H9 (cell line): ENCODE measurements at regions not wholly inside any gene's neighbourhood (a gene's known extent, or its start where the extent isn't known, plus 50 kb on each side); places are given as distances from the start of the nearest gene placed in this dataset.

Experiments
- DNase-seq: peaks from one replicate; pipeline ENCODE4 v3.0.0-alpha.2; 2017
- H2AFZ ChIP-seq: one replicate; pipeline ENCODE4 v1.6.1; 2013; ENCODE audit warnings: mild to moderate bottlenecking, low read length, control low read depth, moderate library complexity
- H2AK5ac ChIP-seq: 2 replicates; pipeline ENCODE4 v1.6.1; 2013; ENCODE audit warnings: low read length, control low read depth, mixed read lengths; ENCODE audit not compliant: insufficient read length
- H2BK120ac ChIP-seq: one replicate; pipeline ENCODE4 v1.6.1; 2013; ENCODE audit warnings: low read depth, mild to moderate bottlenecking, low read length, control low read depth, inconsistent platforms; ENCODE audit not compliant: poor library complexity, severe bottlenecking
- H2BK12ac ChIP-seq: 2 replicates; pipeline ENCODE4 v1.6.1; 2013; ENCODE audit warnings: low read length, control low read depth, mixed read lengths, low read depth; ENCODE audit not compliant: insufficient read length
- H2BK15ac ChIP-seq: 2 replicates; pipeline ENCODE4 v1.6.1; 2013; ENCODE audit warnings: low read depth, low read length, control low read depth
- H2BK20ac ChIP-seq: one replicate; pipeline ENCODE4 v1.6.1; 2013; ENCODE audit warnings: low read depth, mild to moderate bottlenecking, low read length, control low read depth, inconsistent platforms; ENCODE audit not compliant: poor library complexity, severe bottlenecking
- H2BK5ac ChIP-seq: 2 replicates; pipeline ENCODE4 v1.6.1; 2013; ENCODE audit warnings: low read length, control low read depth, mixed read lengths; ENCODE audit not compliant: insufficient read length
- H3K14ac ChIP-seq: 2 replicates; pipeline ENCODE4 v1.6.1; 2013; ENCODE audit warnings: low read length, control low read depth; ENCODE audit not compliant: insufficient read depth
- H3K18ac ChIP-seq: 2 replicates; pipeline ENCODE4 v1.6.1; 2013; ENCODE audit warnings: low read depth, mild to moderate bottlenecking, mixed read lengths, low read length, control low read depth; ENCODE audit not compliant: insufficient read length
- H3K23ac ChIP-seq: 2 replicates; pipeline ENCODE4 v1.6.1; 2013; ENCODE audit warnings: low read length, control low read depth, mixed read lengths, low read depth; ENCODE audit not compliant: insufficient read length
- H3K23me2 ChIP-seq: 2 replicates; pipeline ENCODE4 v1.6.1; 2013; ENCODE audit warnings: low read depth, mild to moderate bottlenecking, mixed read lengths, low read length, control low read depth; ENCODE audit not compliant: insufficient read length, poor library complexity, severe bottlenecking
- H3K27ac ChIP-seq: 2 replicates; pipeline ENCODE4 v1.5.1; 2013; ENCODE audit warnings: low read length, control low read depth, mixed read lengths, low read depth; ENCODE audit not compliant: insufficient read length
- H3K27me3 ChIP-seq: 2 replicates; pipeline ENCODE4 v1.6.1; 2013; ENCODE audit warnings: low read length, control low read depth, inconsistent platforms; ENCODE audit not compliant: insufficient read depth
- H3K4ac ChIP-seq: 2 replicates; pipeline ENCODE4 v1.6.1; 2013; ENCODE audit warnings: low read depth, mild to moderate bottlenecking, control low read depth, inconsistent platforms, low read length, moderate library complexity
- H3K4me1 ChIP-seq: 2 replicates; pipeline ENCODE4 v1.6.1; 2013; ENCODE audit warnings: low read length, control low read depth, inconsistent platforms; ENCODE audit not compliant: insufficient read depth
- H3K4me2 ChIP-seq: 2 replicates; pipeline ENCODE4 v1.6.1; 2013; ENCODE audit warnings: low read length, control low read depth, mixed read lengths; ENCODE audit not compliant: insufficient read length, insufficient read depth
- H3K56ac ChIP-seq: 2 replicates; pipeline ENCODE4 v1.6.1; 2013; ENCODE audit warnings: low read depth, mild to moderate bottlenecking, mixed read lengths, low read length, control low read depth; ENCODE audit not compliant: insufficient read length
- H3K79me1 ChIP-seq: 2 replicates; pipeline ENCODE4 v1.6.1; 2013; ENCODE audit warnings: low read depth, mild to moderate bottlenecking, moderate library complexity, low read length, control low read depth, inconsistent platforms; ENCODE audit not compliant: insufficient read depth, poor library complexity, severe bottlenecking
- H3K79me2 ChIP-seq: 2 replicates; pipeline ENCODE4 v1.6.1; 2013; ENCODE audit warnings: low read length, control low read depth, inconsistent platforms; ENCODE audit not compliant: insufficient read depth
- H3K9ac ChIP-seq: 2 replicates; pipeline ENCODE4 v1.6.1; 2013; ENCODE audit warnings: low read length, control low read depth, mixed read lengths; ENCODE audit not compliant: insufficient read length; ENCODE audit errors: extremely low read depth
- H3K9me3 ChIP-seq: one replicate; pipeline ENCODE4 v1.6.1; 2013; ENCODE audit warnings: low read depth, low read length, inconsistent platforms; ENCODE audit not compliant: control insufficient read depth
- H3T11ph ChIP-seq: one replicate; pipeline ENCODE4 v1.6.1; 2013; ENCODE audit warnings: mild to moderate bottlenecking, low read length, control low read depth, inconsistent platforms
- H4K20me1 ChIP-seq: one replicate; pipeline ENCODE4 v1.6.1; 2013; ENCODE audit not compliant: control insufficient read depth, insufficient read length, insufficient read depth
- H4K5ac ChIP-seq: 2 replicates; pipeline ENCODE4 v1.6.1; 2013; ENCODE audit warnings: low read depth, mild to moderate bottlenecking, mixed read lengths, low read length, control low read depth; ENCODE audit not compliant: insufficient read length
- H4K8ac ChIP-seq: replicated peaks from 2 replicates; pipeline ENCODE4 v1.6.1; 2013; ENCODE audit warnings: low read length, control low read depth, mixed read lengths, low read depth; ENCODE audit not compliant: insufficient read length
- H4K91ac ChIP-seq: 2 replicates; pipeline ENCODE4 v1.6.1; 2013; ENCODE audit warnings: low read depth, mild to moderate bottlenecking, moderate library complexity, mixed read lengths, low read length, control low read depth; ENCODE audit not compliant: insufficient read length
- H3K27ac Mint-ChIP-seq, 3 experiments: 2 replicates in 2 of 3; 3 replicates in 1 of 3; pipeline ENCODE4 v1.8.0; 2020 to 2021; ENCODE audit warnings: mixed read lengths in 3 of 3, mild to moderate bottlenecking in 1 of 3, moderate library complexity in 1 of 3
- H3K27me3 Mint-ChIP-seq: 2 replicates; pipeline ENCODE4 v1.8.0; 2021; ENCODE audit warnings: low read depth, mild to moderate bottlenecking, moderate library complexity, mixed read lengths
- H3K36me3 Mint-ChIP-seq, 3 experiments: 2 replicates in 2 of 3; 3 replicates in 1 of 3; pipeline ENCODE4 v1.8.0; 2020 to 2021; ENCODE audit warnings: low read depth in 3 of 3, mixed read lengths in 3 of 3; ENCODE audit not compliant: insufficient read depth in 1 of 3
- H3K4me1 Mint-ChIP-seq, 2 experiments: 2 replicates each; pipeline ENCODE4 v1.8.0; 2020; ENCODE audit warnings: mixed read lengths in 2 of 2
- H3K4me3 Mint-ChIP-seq, 2 experiments: 2 replicates in 1 of 2; 3 replicates in 1 of 2; pipeline ENCODE4 v1.8.0; 2020 to 2021; ENCODE audit warnings: mild to moderate bottlenecking in 2 of 2, mixed read lengths in 2 of 2, moderate library complexity in 1 of 2
- H3K9me3 Mint-ChIP-seq, 2 experiments: 2 replicates in 1 of 2; 3 replicates in 1 of 2; pipeline ENCODE4 v1.8.0; 2020; ENCODE audit warnings: mild to moderate bottlenecking in 2 of 2, mixed read lengths in 2 of 2, moderate library complexity in 1 of 2
- CTCF ChIP-seq: fragments of 200-600 bp; sonication (generic); conservative IDR thresholded peaks from 3 replicates; pipeline ENCODE4 v1.8.0; 2021; ENCODE audit warnings: antibody characterized with exemption, mild to moderate bottlenecking
- WGBS: extraction: QIAGEN DNeasy Blood & Tissue Kit; methylation state at CpG from one replicate; pipeline ENCODE4 v1.1.7; 2013; ENCODE audit warnings: missing lambda C conversion rate, low lambda C conversion rate, mixed read lengths; ENCODE audit not compliant: insufficient read length; ENCODE audit errors: extremely low coverage; 5-methylcytosine and 5-hydroxymethylcytosine counted together

GRCh38 chr2:64400733-64401528, 53.0 kb upstream of the LGALSL start:
- Histone ChIP-seq H4K8ac (no peak overlapping the region), H3K56ac (no peak overlapping the region), H2BK15ac (no peak overlapping the region), H4K91ac (no peak overlapping the region), H3K79me2 (no peaks in the 10 kb centered on the region), H2BK5ac (no peak overlapping the region), H3T11ph (no peak overlapping the region), H3K23ac (no peak overlapping the region), H3K9ac (no peak overlapping the region), H2BK20ac (no peak overlapping the region), H3K27ac (no peak overlapping the region), H3K18ac (no peak overlapping the region), H3K23me2 (peaks cover 5% of the 10 kb centered on the region), H3K14ac (no peak overlapping the region; the same call in 1 of the 2 replicates), H2AFZ (no peak overlapping the region), H4K20me1 (no peaks in the 10 kb centered on the region), H3K79me1 (no peaks in the 10 kb centered on the region), H3K4ac (no peak overlapping the region), H4K5ac (no peak overlapping the region), H3K9me3 (no peaks in the 10 kb centered on the region), H2BK12ac (no peak overlapping the region), H2BK120ac (no peak overlapping the region), H3K4me2 (no peak overlapping the region), H3K27me3 (no peaks in the 10 kb centered on the region), H2AK5ac (no peak overlapping the region), H3K4me1 (peaks cover 16% of the 10 kb centered on the region)
- 0 out of 7 replicates have a peak, but pooled peaks cover 0 to 1% (median 0%) of the 10 kb centered on the region in 3 experiments for H3K36me3 Mint-ChIP-seq
- no peaks in the 10 kb centered on the region for H3K9me3 Mint-ChIP-seq
- H3K4me3 Mint-ChIP-seq: no peak overlapping the region; a peak in 1 of 5 replicates
- peak overlapping the region in 1 of 3 experiments; percentile 71; a peak in 4 of 7 replicates for H3K27ac Mint-ChIP-seq
- no CpG with 5 or more reads among the region's 8 CpGs for WGBS
- no peak for DNase-seq
- peaks cover 38 to 48% of the 10 kb centered on the region in 2 experiments for H3K4me1 Mint-ChIP-seq
- no peak for TF ChIP-seq CTCF
- H3K27me3 Mint-ChIP-seq: no peaks in the 10 kb centered on the region
